Neural cell (in vitro differentiated cells): ENCODE measurements at regions not wholly inside any gene's neighbourhood (a gene's known extent, or its start where the extent isn't known, plus 50 kb on each side); places are given as distances from the start of the nearest gene placed in this dataset.
A peak's percentile ranks its signal among the peaks of the same experiment; 100 is the strongest.

Experiments used
- H2AFZ ChIP-seq: fragments of 200-600, 300-800 bp; sonication (generic), shearing (Covaris generic); 2 replicates; pipeline ENCODE4 v1.6.0; 2014; ENCODE audit warnings: low read depth, mild to moderate bottlenecking, antibody characterized with exemption, low read length, moderate library complexity
- H3F3A ChIP-seq: fragments of 200-600 bp; shearing (Covaris generic); 2 replicates; pipeline ENCODE4 v1.6.1; 2016; ENCODE audit warnings: mild to moderate bottlenecking, moderate library complexity, mixed read lengths, antibody characterized with exemption, low read length; ENCODE audit not compliant: insufficient read depth, poor library complexity, severe bottlenecking
- H3K27ac ChIP-seq: fragments of 200-600, 300-800 bp; sonication (generic), shearing (Covaris generic); 2 replicates; pipeline ENCODE4 v1.5.1; 2014; ENCODE audit warnings: mild to moderate bottlenecking, low read length, moderate library complexity
- H3K27me3 ChIP-seq: fragments of 300-800, 200-600 bp; sonication (generic), shearing (Covaris generic); 2 replicates; pipeline ENCODE4 v1.6.0; 2014; ENCODE audit warnings: mild to moderate bottlenecking, low read depth, low read length, moderate library complexity; ENCODE audit not compliant: insufficient read depth
- H3K36me3 ChIP-seq: fragments of 300-800, 200-600 bp; sonication (generic), shearing (Covaris generic); 2 replicates; pipeline ENCODE4 v1.5.1; 2014; ENCODE audit warnings: mild to moderate bottlenecking, antibody characterized with exemption, low read length, moderate library complexity; ENCODE audit not compliant: insufficient read depth
- H3K4me2 ChIP-seq: fragments of 300-800, 200-600 bp; sonication (generic), shearing (Covaris generic); 2 replicates; pipeline ENCODE4 v1.6.0; 2014; ENCODE audit warnings: mild to moderate bottlenecking, low read length
- H3K4me3 ChIP-seq: fragments of 300-800, 200-600 bp; sonication (generic), shearing (Covaris generic); 2 replicates; pipeline ENCODE4 v1.5.1; 2014; ENCODE audit warnings: mild to moderate bottlenecking, low read length, moderate library complexity
- H3K79me2 ChIP-seq: fragments of 200-600 bp; shearing (Covaris generic); replicated peaks from 2 replicates; pipeline ENCODE4 v1.6.0; 2014; ENCODE audit warnings: mild to moderate bottlenecking, low read length, moderate library complexity; ENCODE audit not compliant: insufficient read depth
- H3K9ac ChIP-seq: fragments of 300-800, 200-600 bp; sonication (generic), shearing (Covaris generic); 2 replicates; pipeline ENCODE4 v1.6.1; 2016; ENCODE audit warnings: mild to moderate bottlenecking, low read length, mixed read lengths
- H3K9me2 ChIP-seq: fragments of 200-600 bp; shearing (Covaris generic); 2 replicates; pipeline ENCODE4 v1.6.1; 2016; ENCODE audit warnings: mild to moderate bottlenecking, low read length, mixed read lengths; ENCODE audit not compliant: insufficient read depth
- H3K9me3 ChIP-seq: fragments of 200-600, 300-800 bp; sonication (generic), shearing (Covaris generic); 2 replicates; pipeline ENCODE4 v1.6.1; 2016; ENCODE audit warnings: mild to moderate bottlenecking, mixed run types, low read length, moderate library complexity, mixed read lengths
- H4K20me1 ChIP-seq: fragments of 200-600 bp; shearing (Covaris generic); 2 replicates; pipeline ENCODE4 v1.6.1; 2016; ENCODE audit warnings: mild to moderate bottlenecking, mixed run types; ENCODE audit not compliant: insufficient read depth
- CTCF ChIP-seq: fragments of 450-650 bp; IDR thresholded peaks from 2 replicates; pipeline ENCODE4 v1.5.1; 2014; ENCODE audit warnings: antibody characterized with exemption, mild to moderate bottlenecking, moderate library complexity; ENCODE audit not compliant: poor library complexity, severe bottlenecking
- EP300 ChIP-seq: fragments of 450-650 bp; conservative IDR thresholded peaks from 2 replicates; pipeline ENCODE4 v1.6.1; 2014; ENCODE audit warnings: antibody characterized with exemption, mild to moderate bottlenecking, moderate library complexity; ENCODE audit not compliant: poor library complexity, severe bottlenecking
- MXI1 ChIP-seq: fragments of 450-650 bp; conservative IDR thresholded peaks from 2 replicates; pipeline ENCODE4 v1.6.1; 2014; ENCODE audit warnings: antibody characterized with exemption, mild to moderate bottlenecking; ENCODE audit not compliant: poor library complexity, severe bottlenecking
- POLR2AphosphoS5 ChIP-seq: IDR thresholded peaks from 2 replicates; pipeline ENCODE4 v1.6.1; 2012
- RAD21 ChIP-seq: fragments of 450-650 bp; conservative IDR thresholded peaks from 2 replicates; pipeline ENCODE4 v1.6.1; 2014; ENCODE audit warnings: antibody characterized with exemption, mild to moderate bottlenecking, moderate library complexity
- REST ChIP-seq: IDR thresholded peaks from 2 replicates; pipeline ENCODE4 v1.6.1; 2012; ENCODE audit warnings: borderline replicate concordance
- SMC3 ChIP-seq: fragments of 450-650 bp; conservative IDR thresholded peaks from 2 replicates; pipeline ENCODE4 v1.6.1; 2014; ENCODE audit warnings: antibody characterized with exemption, mild to moderate bottlenecking, moderate library complexity; ENCODE audit not compliant: poor library complexity
- TAF1 ChIP-seq: IDR thresholded peaks from 2 replicates; pipeline ENCODE4 v1.6.1; 2012; ENCODE audit warnings: low read depth

DNA sequence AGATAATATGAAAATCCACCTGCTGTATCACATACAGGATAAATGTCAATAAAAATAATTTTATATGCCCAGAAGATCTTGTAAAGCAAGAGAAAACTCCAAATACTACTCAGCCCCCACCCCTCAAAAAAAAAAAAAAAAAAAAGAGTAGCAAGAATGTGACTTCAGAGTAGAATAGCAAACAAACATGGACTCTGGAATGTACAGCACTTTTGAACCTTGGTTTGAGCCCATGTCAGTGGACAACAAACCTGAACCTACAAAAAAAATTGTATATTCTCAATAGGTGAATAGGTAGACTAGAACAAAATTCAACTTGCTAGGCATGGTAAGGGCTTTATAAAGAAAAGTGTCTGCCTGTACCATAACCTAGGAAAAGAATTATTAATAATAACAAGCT lies 428.0 kb downstream of the SLITRK6 start:
- Histone ChIP-seq H3K27ac (no peak overlapping the region), H3K36me3 (no peaks in the 10 kb centered on the region), H3F3A (no peaks in the 10 kb centered on the region), H3K79me2 (no peaks in the 10 kb centered on the region), H2AFZ (no peak overlapping the region), H4K20me1 (no peaks in the 10 kb centered on the region), H3K9me2 (no peaks in the 10 kb centered on the region), H3K4me2 (no peak overlapping the region), H3K9ac (no peak overlapping the region), H3K27me3 (no peaks in the 10 kb centered on the region), H3K4me3 (no peak overlapping the region), H3K9me3 (no peaks in the 10 kb centered on the region)
- TF ChIP-seq POLR2AphosphoS5, result no peak
- no peak for TF ChIP-seq REST
- no peak for TF ChIP-seq EP300
- TF ChIP-seq RAD21, result no peak
- no peak for TF ChIP-seq MXI1

DNA sequence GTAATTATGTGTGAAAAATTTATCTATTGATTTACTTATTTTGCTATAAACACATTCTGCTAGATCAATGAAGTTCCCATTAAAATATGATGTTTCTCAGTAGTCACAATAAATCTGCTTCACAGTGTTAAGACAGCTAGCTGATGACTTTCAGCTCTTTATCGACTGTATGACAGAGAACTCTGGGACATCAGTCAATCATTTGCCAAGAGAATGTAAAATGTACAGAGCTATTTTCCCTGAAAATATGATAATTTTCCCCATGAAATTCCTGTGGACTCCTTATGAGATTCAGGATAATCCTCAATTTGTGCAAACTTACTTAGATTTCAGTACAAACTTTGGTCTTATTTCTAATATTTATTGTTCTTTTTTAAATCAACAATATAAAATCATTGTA lies 430.5 kb downstream of the SLITRK6 start:
- H3K79me2 ChIP-seq, result no peaks in the 10 kb centered on the region
- TF ChIP-seq TAF1, result no peak
- peak; percentile 74 for TF ChIP-seq POLR2AphosphoS5
- peak; percentile 96 for TF ChIP-seq EP300
- no peak for TF ChIP-seq CTCF
- peak; percentile 94 for TF ChIP-seq REST
- no peak for TF ChIP-seq SMC3
- TF ChIP-seq RAD21, result no peak
- H4K20me1 ChIP-seq, result no peaks in the 10 kb centered on the region
- no peaks in the 10 kb centered on the region for H3K27me3 ChIP-seq
- no peaks in the 10 kb centered on the region for H3F3A ChIP-seq
- H3K4me3 ChIP-seq, result no peak overlapping the region
- H3K4me2 ChIP-seq, result no peak overlapping the region
- no peak overlapping the region for H2AFZ ChIP-seq
- no peaks in the 10 kb centered on the region for H3K9me2 ChIP-seq
- no peaks in the 10 kb centered on the region for H3K36me3 ChIP-seq
- H3K27ac ChIP-seq, result peak overlapping the region; percentile 62
- H3K9ac ChIP-seq, result no peak overlapping the region
- H3K9me3 ChIP-seq, result no peaks in the 10 kb centered on the region
